ENCODE measurements at regions not wholly inside any gene's neighbourhood (a gene's known extent, or its start where the extent isn't known, plus 50 kb on each side); places are given as distances from the start of the nearest gene placed in this dataset.

GRCh38 chr3:17985658-17986347, 243.4 kb upstream of the TBC1D5 start:
- ChIA-PET CTCF (ENCODE audit: unreplicated experiment) (no interaction called here), POLR2A (no interaction called here)
- H4K20me1 ChIP-seq (ENCODE audit: insufficient read depth, low read length): no peaks in the 10 kb centered on the region

DNA sequence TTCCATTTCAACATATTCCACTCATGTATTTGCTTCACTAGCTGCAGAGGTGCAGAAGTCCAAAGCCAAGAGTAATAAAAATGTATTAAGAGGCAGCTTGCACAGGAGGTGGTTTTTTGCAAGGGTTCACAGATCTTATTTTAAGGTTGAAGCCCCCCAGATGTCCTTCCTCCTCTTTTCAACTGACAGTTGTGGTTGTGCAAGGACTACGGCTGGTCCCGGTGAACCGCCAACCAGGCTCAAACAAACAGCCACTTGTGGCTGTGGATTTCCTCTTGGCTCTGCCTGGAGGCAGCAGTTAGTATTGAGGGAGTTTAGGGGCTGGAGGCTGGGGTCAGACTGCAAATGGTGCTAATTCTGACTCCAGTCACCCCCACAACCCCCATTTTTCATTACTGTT, 240.7 kb upstream of the TBC1D5 start:
- Histone ChIP-seq H3K4me1 (ENCODE audit: insufficient read depth, low read length, poor library complexity, severe bottlenecking) (peaks cover 7% of the 10 kb centered on the region), H3K27ac (ENCODE audit: low read depth, low read length, poor library complexity, severe bottlenecking) (no peak overlapping the region), H3K4me3 (ENCODE audit: low read depth, low read length, poor library complexity, severe bottlenecking) (no peak overlapping the region), H3K79me2 (ENCODE audit: insufficient read depth, low read depth, low read length) (no peaks in the 10 kb centered on the region), H3K36me3 (ENCODE audit: insufficient read depth, low read length) (no peaks in the 10 kb centered on the region), H3K9me2 (ENCODE audit: insufficient read depth, low read length) (no peaks in the 10 kb centered on the region), H2AFZ (ENCODE audit: low read length) (no peak overlapping the region), H3K4me2 (ENCODE audit: low read length) (no peak overlapping the region), H4K20me1 (ENCODE audit: insufficient read depth, low read length) (no peaks in the 10 kb centered on the region), H3K9me3 (ENCODE audit: low read length) (no peaks in the 10 kb centered on the region)
- intact Hi-C loops (cut with micrococcal nuclease; ENCODE audit: unreplicated experiment): no loop called here
- TF ChIP-seq EZH2phosphoT487 (IDR thresholded peaks at IDR 0.05; ENCODE audit: borderline replicate concordance, low read depth, low read length) (no peak), CTCF (conservative IDR thresholded peaks at IDR 0.05; ENCODE audit: low read length) (no peak)
- ChIA-PET POLR2A (no interaction called here), CTCF (ENCODE audit: unreplicated experiment) (no interaction called here)
- BruUV-seq (replicated peaks): no TSS peak
- no peak for DNase-seq (ENCODE audit: low spot score)

More at GRCh38 chr3:17985658-17986347, 243.4 kb upstream of the TBC1D5 start:
- intact Hi-C loops (cut with micrococcal nuclease; ENCODE audit: unreplicated experiment): no loop called here
- no peaks in the 10 kb centered on the region for H3K9me2 ChIP-seq (ENCODE audit: insufficient read depth, low read length)
- no peaks in the 10 kb centered on the region for H3K36me3 ChIP-seq (ENCODE audit: insufficient read depth, low read length)
- H3K9me3 ChIP-seq (ENCODE audit: low read length): no peaks in the 10 kb centered on the region
- no TSS peak for BruUV-seq (replicated peaks)
- no peak overlapping the region for H3K4me3 ChIP-seq (ENCODE audit: low read depth, low read length, poor library complexity, severe bottlenecking)
- H2AFZ ChIP-seq (ENCODE audit: low read length): no peak overlapping the region
- H3K27ac ChIP-seq (ENCODE audit: low read depth, low read length, poor library complexity, severe bottlenecking): no peak overlapping the region
- H3K79me2 ChIP-seq (ENCODE audit: insufficient read depth, low read depth, low read length): no peaks in the 10 kb centered on the region
- TF ChIP-seq EZH2phosphoT487 (IDR thresholded peaks at IDR 0.05; ENCODE audit: borderline replicate concordance, low read depth, low read length) (no peak), CTCF (conservative IDR thresholded peaks at IDR 0.05; ENCODE audit: low read length) (no peak)
- H3K4me1 ChIP-seq (ENCODE audit: insufficient read depth, low read length, poor library complexity, severe bottlenecking): peaks cover 7% of the 10 kb centered on the region
- H3K4me2 ChIP-seq (ENCODE audit: low read length): no peak overlapping the region
- DNase-seq (ENCODE audit: low spot score): no peak

- H3K4me2 ChIP-seq (ENCODE audit: low read length): no peak overlapping the region
- no peaks in the 10 kb centered on the region for H3K36me3 ChIP-seq (ENCODE audit: insufficient read depth, low read length)
- H2AFZ ChIP-seq (ENCODE audit: low read length): no peak overlapping the region
- BruUV-seq (replicated peaks): no TSS peak
- H3K27ac ChIP-seq (ENCODE audit: low read depth, low read length, poor library complexity, severe bottlenecking): no peak overlapping the region
- TF ChIP-seq CTCF (conservative IDR thresholded peaks at IDR 0.05; ENCODE audit: low read length) (no peak), EZH2phosphoT487 (IDR thresholded peaks at IDR 0.05; ENCODE audit: borderline replicate concordance, low read depth, low read length) (no peak)
- no peak for DNase-seq (ENCODE audit: low spot score)
- H3K4me3 ChIP-seq (ENCODE audit: low read depth, low read length, poor library complexity, severe bottlenecking): no peak overlapping the region
- intact Hi-C loops (cut with micrococcal nuclease; ENCODE audit: unreplicated experiment): no loop called here
- ChIA-PET CTCF (ENCODE audit: unreplicated experiment) (no interaction called here), POLR2A (interaction anchor here (1.6 kb wide), 1 partner anchor 10 kb away, joined by 7 read pairs; no protein-coding TSS in a partner anchor)
- peaks cover 7% of the 10 kb centered on the region for H3K4me1 ChIP-seq (ENCODE audit: insufficient read depth, low read length, poor library complexity, severe bottlenecking)
- H3K9me2 ChIP-seq (ENCODE audit: insufficient read depth, low read length): no peaks in the 10 kb centered on the region
- no peaks in the 10 kb centered on the region for H3K9me3 ChIP-seq (ENCODE audit: low read length)
- H4K20me1 ChIP-seq (ENCODE audit: insufficient read depth, low read length): no peaks in the 10 kb centered on the region
- no peaks in the 10 kb centered on the region for H3K79me2 ChIP-seq (ENCODE audit: insufficient read depth, low read depth, low read length)
Observed at GRCh38 chr3:17982211-17982880, 239.9 kb upstream of the TBC1D5 start.
